GM19397 (cell line): ENCODE measurements at regions not wholly inside any gene's neighbourhood (a gene's known extent, or its start where the extent isn't known, plus 50 kb on each side); places are given as distances from the start of the nearest gene placed in this dataset.

Source experiments
- ATAC-seq: cut with Tn5 transposase; IDR thresholded peaks from one replicate; pipeline ENCODE4 v1.9.1; 2021; ENCODE audit warnings: mild to moderate bottlenecking, moderate library complexity; ENCODE audit not compliant: unreplicated experiment

DNA sequence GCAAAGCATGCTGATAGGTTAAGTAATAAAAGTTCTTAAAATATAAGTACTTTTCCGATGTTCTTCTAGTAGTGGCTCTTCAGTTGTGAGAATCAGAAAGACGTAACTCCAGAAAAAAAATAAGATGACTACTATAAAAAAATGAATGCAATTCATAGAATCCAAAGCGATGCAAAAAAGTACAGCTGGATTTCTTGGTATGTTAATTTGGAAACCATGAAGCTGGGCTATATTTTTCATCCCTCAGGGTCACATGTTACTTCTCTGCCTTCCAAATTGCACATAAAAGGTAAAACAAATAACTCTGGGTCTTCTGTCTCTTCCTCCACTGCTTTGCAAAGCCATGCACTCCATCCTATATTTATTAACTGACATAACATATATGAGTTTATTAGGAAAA lies 843.9 kb upstream of the DPPA4 start:
- ATAC-seq: no peak

DNA sequence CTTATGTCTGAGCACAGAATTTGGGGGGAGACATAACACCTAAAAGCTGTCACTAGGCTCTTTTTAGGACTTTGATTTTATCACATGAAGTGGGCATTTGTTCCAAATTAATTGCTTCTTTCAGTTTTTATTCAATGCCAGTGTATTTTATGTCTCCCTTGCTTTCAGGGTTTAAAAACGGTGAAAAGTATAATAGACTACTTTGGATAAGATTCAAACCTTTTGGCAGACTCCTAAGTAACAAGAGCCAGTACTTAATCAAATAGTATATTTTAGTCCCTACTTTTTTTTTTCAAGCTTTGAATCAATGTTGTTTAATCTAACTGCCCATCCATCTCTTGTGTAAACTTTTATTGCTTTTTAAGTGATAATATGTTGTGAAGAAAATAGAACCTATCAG lies 847.2 kb upstream of the DPPA4 start:
- ATAC-seq: no peak

DNA sequence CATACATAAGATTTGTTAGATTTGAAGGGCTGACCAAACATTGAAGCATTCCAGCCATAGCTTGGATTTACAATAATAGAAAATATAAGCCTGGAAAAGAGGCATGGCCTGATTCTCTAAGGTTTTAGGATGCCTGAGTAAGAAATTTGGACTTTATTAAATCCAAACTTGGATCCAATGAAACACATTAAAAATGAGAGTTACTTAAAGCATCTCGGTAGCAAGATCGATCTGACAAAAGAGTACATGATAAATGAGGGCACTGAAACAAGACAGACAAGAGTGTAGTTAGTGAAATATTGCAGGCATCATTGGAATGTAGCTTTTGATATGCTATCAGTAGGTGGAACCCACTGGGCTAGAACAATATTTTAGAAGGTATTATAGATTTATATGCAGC lies 855.7 kb upstream of the DPPA4 start:
- no peak for ATAC-seq

DNA sequence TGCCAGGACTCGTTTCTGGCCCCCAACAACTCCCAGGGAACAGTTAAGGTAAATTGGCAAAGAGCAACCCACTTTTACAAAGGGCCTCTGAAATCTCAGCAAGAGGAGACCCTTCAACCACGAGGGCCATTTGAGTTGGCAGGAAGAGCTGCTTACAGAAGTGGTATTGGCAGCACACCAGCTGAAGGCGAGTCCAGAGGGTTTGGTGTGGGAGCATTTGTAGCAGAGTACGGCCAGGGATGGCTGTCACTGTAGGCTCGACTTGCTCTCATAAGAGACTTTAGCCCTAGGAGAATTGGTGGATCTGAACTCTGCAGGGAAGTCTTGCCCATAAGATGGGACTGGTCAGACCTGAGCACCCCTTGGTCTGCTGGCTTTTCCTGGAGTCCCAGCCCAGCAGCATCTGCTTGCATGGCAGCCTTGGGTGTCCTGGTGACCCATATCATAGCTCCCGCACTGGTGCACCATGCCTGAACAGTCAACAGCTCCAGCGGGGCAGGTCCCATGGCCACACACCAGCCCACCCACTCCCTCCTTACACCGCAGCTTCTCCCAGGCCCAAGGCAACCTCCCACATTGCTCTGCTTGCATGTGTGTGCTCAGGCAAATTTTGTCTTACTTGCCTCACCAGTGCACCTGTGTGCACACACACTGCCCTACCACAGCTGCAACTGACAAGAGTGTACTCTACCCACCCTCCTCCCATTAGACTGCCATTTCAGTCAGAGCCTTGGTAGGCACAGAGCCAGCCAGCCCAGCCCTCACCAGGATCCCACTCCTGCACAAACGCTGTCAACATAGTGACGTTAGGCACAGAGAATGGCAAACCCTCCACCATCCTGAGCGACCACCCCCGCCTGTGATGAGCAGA lies 861.6 kb upstream of the DPPA4 start:
- no peak for ATAC-seq

DNA sequence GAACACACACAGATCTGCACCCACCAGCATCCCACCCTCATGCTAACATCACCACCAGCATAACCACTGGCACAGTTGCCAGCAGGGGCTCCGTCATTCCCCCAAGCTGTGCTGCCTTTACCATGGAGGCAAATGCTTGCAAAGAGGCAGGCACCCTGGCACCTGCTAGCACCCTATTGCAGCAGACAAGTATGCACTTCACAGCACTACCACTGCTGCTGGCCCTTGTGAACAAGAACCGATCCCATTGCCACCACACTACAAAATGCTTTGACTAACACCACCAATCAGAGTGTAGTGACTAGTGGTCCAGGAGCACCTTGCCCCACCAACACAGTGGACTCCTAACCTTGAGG lies 862.2 kb upstream of the DPPA4 start:
- ATAC-seq: no peak

DNA sequence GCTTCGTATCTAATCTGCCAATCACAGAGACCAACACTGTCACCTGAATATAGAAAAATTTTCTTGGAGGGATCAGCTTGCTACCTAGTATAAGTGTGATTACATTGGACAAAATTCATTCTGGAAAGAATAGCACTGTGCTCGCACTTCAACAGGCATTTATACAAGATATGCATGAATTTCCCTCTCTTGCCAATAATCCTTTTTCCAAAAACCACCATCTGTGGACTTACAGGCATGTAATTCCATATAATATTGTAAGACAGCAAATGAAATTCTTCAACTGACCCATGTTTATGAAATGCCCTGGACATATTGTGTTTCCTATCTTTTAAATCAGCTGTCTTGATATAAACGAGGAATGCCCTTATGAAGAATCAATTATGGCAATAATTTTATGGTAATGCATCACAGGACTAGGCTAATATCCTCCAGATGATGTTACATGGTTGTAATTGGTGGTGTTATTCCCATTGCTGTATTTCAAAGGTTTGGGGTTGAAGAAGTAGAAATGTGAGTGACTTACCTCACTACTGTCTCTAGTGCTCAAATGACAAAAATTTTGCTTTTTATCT lies 861.4 kb upstream of the NECTIN3 start:
- ATAC-seq: no peak

DNA sequence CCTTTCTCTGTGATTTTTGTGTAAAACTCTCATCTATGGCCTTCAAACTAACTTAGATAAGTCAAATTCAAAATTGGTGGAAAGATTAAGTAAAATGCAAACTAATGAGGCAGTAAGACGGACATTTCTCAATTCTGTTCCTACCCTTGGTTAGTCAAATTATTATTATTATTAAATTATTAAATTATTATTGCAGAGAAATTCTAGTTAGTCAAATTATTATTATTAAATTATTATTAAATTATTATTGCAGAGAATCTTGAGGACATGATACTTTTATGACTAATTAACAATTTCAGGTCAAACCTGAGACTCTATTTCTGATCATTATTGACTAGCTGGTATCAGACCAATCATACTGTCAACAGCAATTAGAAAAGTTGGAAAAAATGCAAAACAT lies 845.0 kb upstream of the NECTIN3 start:
- ATAC-seq: no peak

DNA sequence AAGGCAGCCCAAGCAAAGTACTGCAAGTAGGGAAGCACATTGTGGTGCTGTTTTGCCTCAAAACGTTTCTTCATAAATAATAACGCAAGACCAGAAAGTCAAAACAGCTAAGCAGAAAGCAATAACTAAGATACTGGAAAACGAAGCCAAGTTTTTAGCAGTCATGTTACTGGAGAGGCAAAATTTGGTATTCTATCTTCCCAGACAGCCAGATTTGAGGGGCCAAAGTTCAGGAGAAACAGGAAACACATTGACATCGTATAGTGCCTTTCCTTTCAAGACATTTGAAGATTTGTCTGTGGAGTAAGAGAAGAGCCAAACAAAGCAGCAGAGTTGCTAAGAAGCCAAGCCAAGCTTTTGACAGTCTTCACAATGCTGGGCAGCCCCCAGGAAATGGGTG lies 843.6 kb upstream of the NECTIN3 start:
- no peak for ATAC-seq

DNA sequence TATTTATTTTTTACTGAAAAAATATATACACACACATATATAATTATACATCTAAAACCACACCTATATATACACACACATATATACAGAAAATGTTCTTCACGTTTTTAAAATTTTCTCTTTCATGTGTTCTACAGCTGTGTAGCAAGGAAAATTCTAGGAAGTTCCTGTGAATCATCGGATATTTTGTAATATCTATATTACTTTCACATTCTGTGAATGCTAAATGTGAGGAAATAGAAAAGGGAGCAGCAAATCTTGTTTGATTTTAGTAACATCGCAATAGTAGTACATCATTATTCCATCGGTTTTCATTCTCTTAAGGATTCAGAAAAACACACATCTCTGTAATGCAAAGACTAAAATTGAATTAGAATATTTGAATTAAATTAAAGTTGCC lies 836.8 kb upstream of the NECTIN3 start:
- ATAC-seq: no peak

DNA sequence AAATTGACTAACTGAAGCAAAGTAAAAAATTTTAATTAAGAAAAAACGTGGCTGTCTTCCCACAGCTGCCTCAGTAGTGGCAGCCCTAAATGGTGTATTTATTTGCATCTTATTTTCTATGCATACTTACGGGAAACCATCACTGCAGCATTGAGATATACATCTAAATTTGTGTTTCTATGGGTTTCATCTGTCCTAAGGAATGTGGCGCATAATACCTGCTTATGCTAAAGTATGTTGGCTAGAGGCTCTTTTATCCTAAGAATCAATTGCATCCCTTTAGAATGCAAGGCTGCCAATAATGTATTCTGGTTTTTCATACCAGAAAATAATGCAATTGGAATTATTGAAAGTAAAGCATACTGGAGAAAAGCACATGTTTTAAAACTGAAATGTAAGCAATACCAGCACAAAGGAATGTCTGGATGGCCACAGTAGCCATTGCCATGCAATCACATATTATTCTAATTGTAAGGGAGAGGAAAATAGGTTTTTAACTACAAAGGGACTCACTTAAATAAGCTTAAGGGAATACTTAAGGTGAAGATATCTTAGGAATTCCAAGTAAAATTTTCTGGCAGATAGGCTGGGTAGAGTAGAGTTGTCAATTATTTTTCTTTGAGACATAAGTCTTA lies 834.5 kb upstream of the NECTIN3 start:
- no peak for ATAC-seq

DNA sequence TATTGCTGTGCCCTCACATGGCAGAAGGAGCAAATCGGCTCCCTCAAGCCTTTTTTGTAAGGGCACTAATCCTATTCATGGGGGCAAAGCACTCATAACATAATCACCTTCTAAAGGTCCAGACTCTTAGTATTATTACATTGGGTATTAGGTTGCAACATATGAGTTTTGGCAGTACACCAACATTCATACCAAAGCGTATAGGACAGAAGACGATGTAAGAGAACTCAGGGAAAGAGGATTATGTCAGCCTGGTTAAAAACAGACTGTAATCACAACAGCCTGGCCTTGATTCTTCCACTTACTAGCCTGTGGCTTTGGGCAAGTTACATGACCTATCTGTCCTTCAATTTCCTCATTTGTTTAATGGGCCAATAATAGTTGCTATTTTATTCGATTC lies 828.5 kb upstream of the NECTIN3 start:
- no peak for ATAC-seq

DNA sequence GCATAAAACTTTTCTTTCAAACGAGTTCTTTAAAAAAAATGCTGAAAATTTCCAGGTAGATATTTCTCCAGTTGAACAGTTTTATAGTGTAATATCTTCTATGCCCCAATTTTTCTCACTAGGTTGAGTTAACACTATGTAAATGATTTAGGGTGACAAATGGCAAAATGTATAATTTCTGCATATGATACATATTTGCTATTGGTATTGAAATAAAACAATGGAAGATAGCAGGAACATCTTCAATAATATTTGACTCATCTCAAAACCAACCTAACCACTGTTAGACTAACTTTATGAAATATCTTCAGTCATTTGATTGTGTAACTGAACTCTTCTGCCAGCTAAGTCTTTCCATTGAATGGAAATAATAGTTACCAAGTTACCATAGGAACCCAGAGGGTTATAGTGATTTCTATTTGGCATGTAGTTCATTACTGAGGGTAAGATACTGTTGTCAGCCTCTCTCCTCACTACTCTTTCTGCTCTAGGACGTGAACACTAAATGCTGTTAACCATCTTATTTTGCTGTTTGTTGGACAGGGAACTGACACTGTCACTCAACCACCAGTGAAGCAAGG lies 824.7 kb upstream of the NECTIN3 start:
- no peak for ATAC-seq

DNA sequence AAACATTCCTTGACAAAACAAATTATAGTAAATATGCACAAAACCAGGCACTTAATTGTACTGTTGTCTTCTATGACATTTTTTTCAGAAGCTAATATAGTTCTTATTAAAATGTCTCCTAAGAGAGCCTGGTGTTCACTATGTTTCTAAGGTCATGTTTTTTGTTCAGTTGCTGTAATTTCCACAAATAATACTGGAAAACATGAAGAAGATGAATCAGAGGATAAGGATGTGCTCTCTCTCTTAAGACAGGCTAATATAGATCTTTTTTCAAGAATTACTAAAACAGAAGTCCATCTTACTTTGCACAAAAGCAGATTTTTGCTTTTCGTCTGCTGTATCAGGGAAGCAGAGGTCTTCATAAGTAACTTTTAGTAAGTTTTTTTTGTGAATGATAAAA lies 823.0 kb upstream of the NECTIN3 start:
- ATAC-seq: no peak

DNA sequence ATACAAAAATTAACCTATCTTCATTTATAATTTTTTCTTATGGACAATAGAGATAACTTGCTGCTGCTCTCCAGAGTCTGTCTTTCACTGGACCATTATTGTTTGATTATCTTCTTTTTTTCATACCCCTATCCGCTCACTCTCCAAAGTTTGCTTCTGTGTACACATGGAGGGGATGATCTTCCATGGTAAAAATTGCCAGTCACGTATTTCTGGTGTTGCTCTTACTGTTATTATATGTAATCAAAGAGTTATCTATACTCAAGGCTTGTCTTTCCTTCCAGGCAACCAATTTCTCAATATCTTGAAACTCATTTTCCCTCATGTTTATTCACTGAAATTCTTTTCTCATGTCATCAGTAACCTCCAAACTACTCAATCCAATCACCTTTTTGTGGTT lies 817.8 kb upstream of the NECTIN3 start:
- ATAC-seq: no peak

DNA sequence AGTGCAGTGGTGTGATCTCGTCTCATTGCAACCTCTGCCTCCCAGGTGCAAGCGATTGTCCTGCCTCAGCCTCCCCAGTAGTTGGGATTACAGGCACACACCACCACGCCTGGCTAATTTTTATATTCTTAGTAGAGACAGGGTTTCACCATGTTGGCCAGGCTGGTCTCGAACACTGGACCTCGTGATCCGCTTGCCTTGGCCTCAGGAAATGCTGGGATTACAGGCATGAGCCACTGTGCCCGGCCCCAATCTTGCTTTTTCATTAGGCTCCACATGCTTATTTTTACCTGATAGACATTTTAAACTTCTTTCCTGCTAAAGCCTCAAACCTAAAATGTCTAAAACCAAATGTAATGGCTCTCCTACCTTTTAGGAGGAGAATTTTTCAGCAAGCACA lies 817.0 kb upstream of the NECTIN3 start:
- no peak for ATAC-seq

DNA sequence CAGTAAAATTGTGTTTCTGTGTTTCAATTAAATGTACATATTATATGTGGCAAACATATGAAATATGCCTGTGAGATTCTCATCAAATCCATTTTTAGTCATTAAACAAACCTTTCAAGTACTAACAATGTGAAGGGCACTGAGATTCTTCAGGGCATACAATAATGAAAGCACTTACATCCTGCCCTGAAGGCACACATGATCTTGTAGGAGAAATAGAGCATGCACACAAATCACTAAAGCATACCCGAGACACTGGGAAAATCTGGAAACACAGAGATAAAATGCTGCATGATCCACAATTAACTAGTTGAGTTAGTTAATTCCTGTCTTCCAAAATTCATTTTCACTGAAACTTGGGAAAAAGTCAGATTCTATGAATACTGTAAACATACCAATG lies 810.5 kb upstream of the NECTIN3 start:
- ATAC-seq: no peak

DNA sequence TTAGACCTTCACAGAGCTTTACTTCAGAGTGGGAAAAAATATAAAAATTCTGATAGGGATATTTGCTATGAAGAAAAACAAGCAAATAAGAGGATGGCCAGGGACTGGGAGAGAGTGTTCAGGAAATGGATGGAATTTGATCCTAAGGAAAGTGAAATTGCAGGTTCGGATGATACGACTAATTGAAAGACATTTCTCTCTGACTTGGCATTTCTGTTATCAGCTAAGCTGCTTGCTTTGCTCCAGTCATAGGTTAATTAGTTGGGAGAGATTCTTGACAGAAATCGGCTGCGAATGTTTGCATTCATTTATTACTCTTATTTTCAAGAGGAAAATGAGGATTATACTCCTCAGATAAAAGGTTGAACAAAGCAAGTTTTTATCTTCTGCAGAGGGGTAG lies 808.7 kb upstream of the NECTIN3 start:
- ATAC-seq: no peak

DNA sequence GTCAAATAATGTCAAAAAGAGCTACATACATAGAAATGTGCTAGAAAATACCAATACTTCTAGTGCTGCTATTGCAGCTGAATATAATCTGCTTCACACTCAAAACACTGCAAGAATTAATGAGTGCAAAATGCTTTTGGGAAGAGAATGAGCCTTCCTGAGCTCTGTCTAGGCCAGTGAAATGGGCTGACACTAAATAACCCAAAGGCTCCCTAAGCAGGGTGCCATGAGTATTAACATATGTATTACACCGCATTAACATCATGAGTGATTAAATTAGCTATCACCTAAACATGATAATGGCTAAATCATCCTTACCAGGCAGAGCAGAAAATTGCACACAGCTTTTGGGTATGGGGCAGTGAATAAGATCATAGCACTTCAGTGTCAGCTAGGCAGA lies 806.3 kb upstream of the NECTIN3 start:
- ATAC-seq: no peak

DNA sequence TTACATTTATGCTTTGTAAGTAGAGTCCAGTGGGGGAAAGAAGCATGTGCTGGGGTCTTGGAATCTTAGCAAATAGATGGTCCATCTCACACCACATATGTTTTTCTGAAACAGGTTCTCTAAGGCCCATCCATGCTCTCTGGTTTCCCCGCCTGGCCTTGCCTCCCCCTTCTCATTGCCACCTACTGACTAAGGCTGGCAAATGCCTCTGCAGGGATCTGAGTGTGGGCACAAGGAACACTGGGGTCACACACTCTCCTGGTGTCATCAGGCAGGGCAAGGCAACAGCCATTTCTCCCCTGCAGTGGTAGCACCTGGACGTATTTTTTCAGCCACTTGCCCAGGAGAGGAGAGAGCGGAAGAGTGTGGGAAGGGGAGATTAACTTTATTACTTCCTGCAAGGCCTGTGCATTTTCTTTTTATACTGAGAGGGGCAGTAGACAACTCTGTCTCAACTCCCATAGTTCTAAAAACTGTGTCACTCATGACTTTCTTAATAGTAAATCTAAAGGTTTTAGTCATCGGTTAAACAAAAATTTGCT lies 804.2 kb upstream of the NECTIN3 start:
- no peak for ATAC-seq

DNA sequence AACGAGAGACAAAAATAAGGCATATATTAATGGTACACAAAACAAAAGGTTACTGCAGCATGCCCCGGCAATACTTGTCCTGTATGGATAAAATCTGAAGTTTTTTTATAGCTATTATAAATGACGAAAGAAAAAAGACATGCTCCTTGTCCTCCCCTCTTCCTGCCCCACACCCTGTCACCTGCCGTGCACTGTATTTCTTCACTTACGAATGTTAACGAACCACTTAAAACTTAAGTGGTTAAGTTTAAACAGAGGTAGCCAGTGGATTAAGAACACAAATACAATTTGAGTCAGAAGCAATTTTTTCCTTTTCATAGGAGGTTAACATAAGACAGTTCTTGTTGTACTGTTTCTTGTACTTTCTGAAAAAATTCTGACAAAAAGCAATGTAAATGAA lies 799.1 kb upstream of the NECTIN3 start:
- no peak for ATAC-seq

DNA sequence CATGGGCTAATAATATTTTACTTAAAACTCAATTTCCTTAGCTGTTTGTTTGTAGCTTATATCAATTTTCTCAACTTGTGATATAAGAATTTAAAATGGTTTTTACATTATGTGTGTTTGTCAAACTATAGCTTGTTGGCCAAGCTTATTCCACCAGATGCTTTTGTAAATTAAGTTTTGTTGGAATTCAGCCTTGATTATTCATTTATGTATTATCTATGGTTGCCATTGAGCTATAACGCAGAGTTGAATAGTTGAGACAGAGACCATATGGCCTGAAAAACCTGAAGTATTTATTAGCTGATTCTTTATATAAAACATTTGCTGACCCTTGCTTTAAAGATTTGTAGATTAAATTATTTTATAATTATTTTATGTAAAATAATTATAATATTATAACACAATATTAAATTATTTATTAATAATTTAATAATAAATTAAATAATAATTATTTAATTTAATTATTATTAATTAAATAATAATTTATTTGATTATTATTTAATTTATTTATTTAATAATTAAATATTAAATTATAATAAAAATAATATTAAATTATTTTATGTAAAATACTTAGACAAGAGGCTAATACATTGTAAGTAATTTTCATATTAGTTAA lies 779.6 kb upstream of the NECTIN3 start:
- no peak for ATAC-seq
